Spleen (tissue), 11 donors: ENCODE measurements at regions not wholly inside any gene's neighbourhood (a gene's known extent, or its start where the extent isn't known, plus 50 kb on each side); places are given as distances from the start of the nearest gene placed in this dataset.
"Not testable (repeated sequence)": the region's sequence is repeated elsewhere in the genome, so short reads cannot be mapped to it uniquely, and the experiment has no call there.

Experiments used
- DNase-seq: peaks from one replicate; pipeline ENCODE4 v3.0.0-alpha.2; 2020
- H3K27ac ChIP-seq, 8 donors: fragments of 200-600 bp; sonication (generic) in 7 of 8; 1 replicate in 4 of 8; 2 replicates in 4 of 8; pipeline versions ENCODE4 v1.5.0 to v1.8.0; 2016 to 2021; ENCODE audit warnings: inconsistent platforms in 4 of 8, mild to moderate bottlenecking in 4 of 8, moderate library complexity in 1 of 8
- H3K27me3 ChIP-seq, 7 donors: fragments of 200-600 bp; sonication (generic) in 6 of 7; replicated peaks in 1 of 7; 1 replicate in 4 of 7; 2 replicates in 3 of 7; pipeline versions ENCODE4 v1.5.0 to v1.8.0; 2016 to 2021; ENCODE audit warnings: inconsistent platforms in 3 of 7, mild to moderate bottlenecking in 1 of 7
- H3K36me3 ChIP-seq, 6 donors: fragments of 200-600 bp; sonication (generic) in 5 of 6; 1 replicate in 4 of 6; 2 replicates in 2 of 6; pipeline versions ENCODE4 v1.5.0 to v1.8.0; 2016 to 2021; ENCODE audit warnings: inconsistent platforms in 2 of 6
- H3K4me1 ChIP-seq, 6 donors: fragments of 200-600 bp; sonication (generic) in 5 of 6; 1 replicate in 3 of 6; 2 replicates in 3 of 6; pipeline versions ENCODE4 v1.5.0 to v1.8.0; 2016 to 2021; ENCODE audit warnings: inconsistent platforms in 3 of 6
- H3K4me3 ChIP-seq, 8 donors: fragments of 200-600 bp; sonication (generic) in 7 of 8; 1 replicate in 4 of 8; 2 replicates in 4 of 8; pipeline versions ENCODE4 v1.5.0 to v1.8.0; 2016 to 2021; ENCODE audit warnings: inconsistent platforms in 4 of 8, mild to moderate bottlenecking in 4 of 8, moderate library complexity in 2 of 8
- H3K9me3 ChIP-seq, 8 donors: fragments of 200-600 bp; sonication (generic) in 7 of 8; 1 replicate in 4 of 8; 2 replicates in 4 of 8; pipeline versions ENCODE4 v1.5.0 to v1.8.0; 2016 to 2021; ENCODE audit warnings: inconsistent platforms in 4 of 8
- CTCF ChIP-seq, 11 experiments: fragments of 200-600 bp in 7 of 11; fragments of 450-650 bp in 4 of 11; sonication (generic) in 4 of 11; IDR thresholded peaks in 8 of 11; conservative IDR thresholded peaks in 3 of 11; 1 replicate in 7 of 11; 2 replicates in 4 of 11; pipeline versions ENCODE4 v1.4.0 to v1.8.0; 2016 to 2021; ENCODE audit warnings: antibody characterized with exemption in 11 of 11, inconsistent platforms in 4 of 11, mild to moderate bottlenecking in 1 of 11
- POLR2A ChIP-seq, 3 donors: fragments of 450-650 bp; IDR thresholded peaks; one replicate each; pipeline ENCODE4 v1.5.1; 2017; ENCODE audit warnings: antibody characterized with exemption in 3 of 3, mild to moderate bottlenecking in 1 of 3
- POLR2AphosphoS5 ChIP-seq, 3 donors: sonication (generic); formaldehyde crosslinking; IDR thresholded peaks; one replicate each; pipeline ENCODE4 v1.5.1; 2017; ENCODE audit warnings: antibody characterized with exemption in 3 of 3
- WGBS, 5 donors: extraction: QIAGEN DNeasy Blood & Tissue Kit in 3 of 5; methylation state at CpG; one replicate each; pipeline versions ENCODE4 v1.1.5 to v1.1.7; 2013 to 2018; 5-methylcytosine and 5-hydroxymethylcytosine counted together
- intact Hi-C: fragments of 100-400 bp; cut with DNase I; formaldehyde crosslinking; loops from one replicate; pipeline ENCODE4 v1.15.0; 2023; ENCODE audit warnings: low total_unique reads
- donor health status: healthy with polysubstance abuse.
- donor health status: DM: no; HTN: no; CAD: no; lungs with moderate emphysema.
- donor health status: DM: no; HTN: no; CAD: no.
- donor health status: Bipolar disorder and iron deficiency.
- donor health status: healthy.
- donor health status: DM: no; HTN: no; CAD: no.
- donor health status: DM: yes; HTN: yes; CAD: no.

GRCh38 chr6:112475083-112475482 is 128.0 kb downstream of the RFPL4B start:
- H3K4me1 ChIP-seq, result no peaks in the 10 kb centered on the region
- no peak overlapping the region for H3K27ac ChIP-seq
- no peak overlapping the region for H3K4me3 ChIP-seq
- H3K9me3 ChIP-seq, result no peaks in the 10 kb centered on the region
- intact Hi-C loops, result no loop called here
- no peak for TF ChIP-seq POLR2A (IDR thresholded peaks at IDR 0.05)
- no peak for TF ChIP-seq CTCF (IDR thresholded peaks at IDR 0.05 in 8 of 11, conservative IDR thresholded peaks at IDR 0.05 in 3 of 11)
- no peaks in the 10 kb centered on the region for H3K36me3 ChIP-seq
- peaks cover 0 to 5% (median 0%) of the 10 kb centered on the region in 7 donors for H3K27me3 ChIP-seq
- DNase-seq, result no peak

- H3K27me3 ChIP-seq, result peaks cover 0 to 5% (median 0%) of the 10 kb centered on the region in 7 donors
- no peak for DNase-seq
- no peaks in the 10 kb centered on the region for H3K4me1 ChIP-seq
- no peak overlapping the region for H3K4me3 ChIP-seq
- H3K36me3 ChIP-seq, result no peaks in the 10 kb centered on the region
- no peak for TF ChIP-seq CTCF (IDR thresholded peaks at IDR 0.05 in 8 of 11, conservative IDR thresholded peaks at IDR 0.05 in 3 of 11)
- TF ChIP-seq POLR2A (IDR thresholded peaks at IDR 0.05), result no peak
- no peak for TF ChIP-seq POLR2AphosphoS5 (IDR thresholded peaks at IDR 0.05)
- H3K9me3 ChIP-seq, result no peaks in the 10 kb centered on the region
- H3K27ac ChIP-seq, result no peak overlapping the region
- WGBS, 5 donors, result 86 to 91% (median 89%) methylated on average over 5 of the region's 5 CpGs
- intact Hi-C loops, result no loop called here
Measured at GRCh38 chr6:112477125-112477524, 130.0 kb downstream of the RFPL4B start.

- no peaks in the 10 kb centered on the region for H3K36me3 ChIP-seq
- intact Hi-C loops, result no loop called here
- no peaks in the 10 kb centered on the region for H3K4me1 ChIP-seq
- WGBS, 5 donors, result 35 to 46% (median 40%) methylated on average over 2 of the region's 2 CpGs
- H3K27ac ChIP-seq, result no peak overlapping the region
- no peak for TF ChIP-seq POLR2AphosphoS5 (IDR thresholded peaks at IDR 0.05)
- no peak for TF ChIP-seq POLR2A (IDR thresholded peaks at IDR 0.05)
- TF ChIP-seq CTCF (IDR thresholded peaks at IDR 0.05 in 8 of 11, conservative IDR thresholded peaks at IDR 0.05 in 3 of 11), result no peak
- H3K4me3 ChIP-seq, result no peak overlapping the region
- no peaks in the 10 kb centered on the region for H3K9me3 ChIP-seq
- DNase-seq, result no peak
- peaks cover 0 to 5% (median 0%) of the 10 kb centered on the region in 7 donors for H3K27me3 ChIP-seq
Measured at GRCh38 chr6:112478036-112478435, 130.9 kb downstream of the RFPL4B start.

- 75 to 86% (median 82%) methylated on average over 5 of the region's 5 CpGs for WGBS, 5 donors
- H3K36me3 ChIP-seq, H3K27ac ChIP-seq, H3K4me1 ChIP-seq, DNase-seq, H3K27me3 ChIP-seq, H3K9me3 ChIP-seq, intact Hi-C loops, H3K4me3 ChIP-seq: not testable (repeated sequence)
Measured at GRCh38 chr6:112479975-112480374, 132.8 kb downstream of the RFPL4B start.

- Histone ChIP-seq H3K4me1 (no peaks in the 10 kb centered on the region), H3K36me3 (no peaks in the 10 kb centered on the region), H3K27me3 (no peaks in the 10 kb centered on the region), H3K27ac (no peak overlapping the region), H3K4me3 (no peak overlapping the region), H3K9me3 (no peaks in the 10 kb centered on the region)
- no peak for DNase-seq
- TF ChIP-seq CTCF (IDR thresholded peaks at IDR 0.05 in 8 of 11, conservative IDR thresholded peaks at IDR 0.05 in 3 of 11) (no peak), POLR2A (IDR thresholded peaks at IDR 0.05) (no peak), POLR2AphosphoS5 (IDR thresholded peaks at IDR 0.05) (no peak)
- WGBS, 5 donors, result 83 to 96% (median 87%) methylated on average over 1 of the region's 1 CpG
- intact Hi-C loops, result no loop called here
Measured at GRCh38 chr6:112480553-112480952, 133.4 kb downstream of the RFPL4B start.
